RPMI8226 (cell line): ENCODE measurements at regions not wholly inside any gene's neighbourhood (a gene's known extent, or its start where the extent isn't known, plus 50 kb on each side); places are given as distances from the start of the nearest gene placed in this dataset.
"Not testable (repeated sequence)": the region's sequence is repeated elsewhere in the genome, so short reads cannot be mapped to it uniquely, and the experiment has no call there.

Source experiments
- DNase-seq: peaks from one replicate; pipeline ENCODE4 v3.0.0-alpha.2; 2015

DNA sequence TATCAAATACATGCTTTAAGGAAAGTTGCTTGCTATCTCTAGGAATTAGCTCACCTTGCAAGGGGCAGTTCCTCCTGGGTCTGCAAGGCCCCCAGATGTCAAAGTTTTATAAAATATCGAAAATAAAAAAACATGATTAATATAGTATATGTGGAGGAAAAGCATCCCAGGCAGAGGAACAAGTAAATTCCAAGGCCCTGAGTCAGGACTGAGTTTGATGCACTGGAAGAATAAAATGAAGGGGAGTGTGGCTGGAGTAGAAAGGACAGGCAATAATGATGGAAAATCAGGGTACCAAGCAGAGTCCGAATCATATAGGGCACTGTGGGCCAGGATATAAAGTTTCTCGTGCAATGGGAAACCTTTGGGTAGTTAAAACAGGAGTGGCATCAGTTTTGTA, 112.4 kb upstream of the EEPD1 start:
- DNase-seq, result no peak

DNA sequence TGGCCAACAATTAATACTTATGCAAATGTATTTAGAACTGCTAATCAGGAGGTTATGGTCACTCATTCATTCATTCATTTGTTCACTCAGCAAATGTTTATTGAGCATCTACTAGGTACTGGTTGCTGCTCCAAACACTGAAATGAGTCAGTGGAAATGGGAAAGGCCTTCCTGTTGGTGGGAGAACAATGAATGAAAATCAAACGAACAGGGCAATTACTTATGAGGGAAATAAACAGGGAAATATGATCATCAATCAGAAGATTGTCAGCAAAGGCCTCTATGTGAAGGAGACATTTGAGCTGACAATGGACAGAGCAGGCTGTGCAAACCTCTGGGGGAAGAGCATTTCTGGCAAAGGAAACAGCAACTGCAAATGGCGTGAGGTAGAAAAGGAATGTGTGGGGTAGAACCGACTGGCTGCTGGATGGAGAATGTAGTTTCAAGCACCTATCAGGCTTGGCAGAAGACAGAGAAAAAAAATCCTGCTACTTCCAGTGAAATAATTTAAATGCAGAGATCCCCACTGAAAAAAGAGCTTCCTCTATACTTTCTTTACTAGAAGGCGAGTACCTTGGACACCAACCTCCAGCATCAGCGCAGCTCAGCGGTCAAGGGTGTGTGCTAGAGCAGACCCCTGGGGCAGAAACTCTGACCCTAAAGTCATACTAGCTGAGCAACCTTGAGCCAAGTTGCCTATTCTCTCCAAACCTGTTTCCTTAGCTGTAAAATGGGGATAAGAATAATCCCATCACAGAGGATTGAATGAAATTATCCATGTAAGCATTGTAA, 108.8 kb upstream of the EEPD1 start:
- DNase-seq, result no peak

GRCh38 chr7:36045326-36045725, 107.7 kb upstream of the EEPD1 start:
- DNase-seq, result no peak

- no peak for DNase-seq
Measured at GRCh38 chr7:36045830-36046341, 107.2 kb upstream of the EEPD1 start.

DNA sequence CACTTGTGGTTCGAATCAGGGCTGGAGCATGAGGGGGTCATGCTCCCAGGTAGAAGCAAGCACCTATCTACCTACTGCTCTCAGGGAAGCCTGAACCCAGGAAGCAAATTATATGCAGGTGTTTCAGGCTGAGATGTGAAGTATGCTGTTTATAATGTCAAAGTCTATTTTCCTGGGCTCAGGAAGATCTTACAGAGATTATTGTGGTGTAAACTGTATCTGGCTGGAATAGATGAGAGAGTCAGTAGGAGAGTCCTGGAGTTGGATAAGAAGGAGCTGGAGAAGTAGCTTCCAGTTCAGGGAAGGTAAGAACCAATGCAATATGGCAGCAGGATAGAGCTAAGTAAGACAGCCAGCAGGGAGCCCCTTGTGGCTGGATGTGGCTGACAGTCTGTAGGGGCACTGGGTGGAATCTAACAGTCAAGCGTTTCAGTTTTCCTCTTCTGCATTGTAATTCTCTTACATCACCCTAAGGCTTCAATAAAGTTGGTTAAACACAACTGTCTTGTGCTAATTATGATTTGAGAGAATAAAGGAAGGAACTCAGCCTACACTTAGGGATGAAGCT, 105.9 kb upstream of the EEPD1 start:
- no peak for DNase-seq

DNA sequence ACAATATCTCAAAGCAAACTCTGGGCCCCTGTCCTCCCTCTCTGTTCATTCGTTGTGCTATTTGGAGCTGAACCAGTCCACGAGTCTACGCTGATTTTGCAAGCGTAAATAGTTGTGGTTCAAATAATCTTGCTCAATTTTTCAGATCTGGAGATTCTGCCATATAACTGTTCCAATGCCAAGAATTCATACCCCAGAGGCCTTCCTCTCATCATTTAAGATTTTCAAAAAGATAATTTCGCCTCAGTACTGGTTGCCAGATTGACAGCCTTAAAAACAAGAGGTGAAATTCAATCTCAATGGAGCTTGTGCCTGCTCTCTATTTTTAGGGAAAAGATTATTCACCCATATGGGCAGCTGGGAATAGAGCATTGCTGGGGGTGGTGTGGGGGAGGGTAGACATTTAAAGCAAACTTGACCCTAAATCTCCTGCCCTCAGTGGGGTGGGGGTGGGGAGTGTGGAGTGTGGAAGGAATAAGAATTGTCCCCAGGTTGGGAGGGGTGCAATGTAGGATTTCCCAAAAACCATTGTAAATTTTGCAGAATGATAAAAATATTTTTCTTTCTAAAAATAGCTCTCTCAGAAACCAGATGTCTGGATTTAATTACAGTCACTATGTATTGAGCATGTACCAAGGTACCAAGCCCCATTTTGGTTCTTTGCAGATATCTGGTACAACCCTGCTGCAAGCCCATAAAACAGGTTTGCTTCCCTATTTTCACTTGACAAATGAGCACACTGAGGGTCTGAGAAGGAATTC, 104.7 kb upstream of the EEPD1 start:
- no peak for DNase-seq

DNA sequence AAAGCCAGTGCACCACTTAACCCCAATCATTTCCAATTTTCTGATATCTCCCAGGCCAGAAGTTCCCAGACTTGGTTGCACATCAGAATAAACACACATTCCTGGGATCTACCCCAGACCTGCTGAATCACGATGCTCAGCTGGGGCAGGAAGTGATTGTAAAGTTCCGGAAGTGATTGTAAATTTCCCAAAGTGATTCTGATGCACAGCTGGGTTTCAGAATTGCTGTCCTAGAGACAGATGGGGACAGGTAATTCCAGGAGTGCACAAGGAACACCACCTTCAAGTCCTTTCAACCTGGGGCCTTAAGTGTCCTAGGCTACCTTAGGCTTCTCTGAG, 104.2 kb upstream of the EEPD1 start:
- DNase-seq, result no peak

- DNase-seq, result no peak
Measured at GRCh38 chr7:36051501-36051900, 101.6 kb upstream of the EEPD1 start.

DNA sequence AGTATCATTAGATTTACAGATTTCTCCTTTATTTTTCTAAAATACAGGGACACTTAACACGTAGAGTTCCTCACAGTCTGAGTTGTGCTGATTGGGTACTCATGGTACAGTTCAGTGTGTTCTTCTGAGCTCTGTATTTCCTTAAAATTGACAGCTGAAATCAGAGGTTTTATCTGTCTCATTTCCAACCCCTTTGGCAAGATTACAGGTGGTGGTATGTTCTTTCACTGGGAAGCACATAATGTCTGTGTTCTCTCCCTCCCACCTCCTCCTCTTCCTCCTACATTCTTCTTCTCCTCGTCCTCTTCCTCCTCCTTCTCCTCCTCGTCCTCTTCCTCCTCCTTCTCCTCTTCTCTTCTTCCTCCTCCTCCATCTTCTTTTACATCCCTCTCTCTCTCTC, 99.5 kb upstream of the EEPD1 start:
- DNase-seq, result no peak

DNA sequence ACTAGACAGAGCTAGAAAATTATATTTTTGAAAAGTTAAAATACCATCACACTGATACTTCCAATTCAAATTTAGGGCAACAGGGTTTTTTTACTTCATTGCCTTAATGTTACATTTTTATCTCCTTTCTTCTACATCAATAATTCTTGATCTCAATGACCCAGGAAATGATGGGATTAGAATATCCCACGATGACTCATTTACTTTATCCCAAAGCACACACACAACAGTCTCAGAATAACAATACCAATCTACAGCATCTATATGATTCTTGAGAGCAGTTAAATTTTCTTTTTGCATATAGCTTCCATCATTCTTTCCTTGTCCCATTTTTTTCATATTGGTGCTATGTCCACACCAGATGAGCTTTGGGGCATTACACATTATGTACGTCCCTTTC, 98.4 kb upstream of the EEPD1 start:
- DNase-seq, result no peak

GRCh38 chr7:36055207-36055606, 97.8 kb upstream of the EEPD1 start:
- no peak for DNase-seq

GRCh38 chr7:36057323-36057722, 95.7 kb upstream of the EEPD1 start:
- DNase-seq, result no peak

DNA sequence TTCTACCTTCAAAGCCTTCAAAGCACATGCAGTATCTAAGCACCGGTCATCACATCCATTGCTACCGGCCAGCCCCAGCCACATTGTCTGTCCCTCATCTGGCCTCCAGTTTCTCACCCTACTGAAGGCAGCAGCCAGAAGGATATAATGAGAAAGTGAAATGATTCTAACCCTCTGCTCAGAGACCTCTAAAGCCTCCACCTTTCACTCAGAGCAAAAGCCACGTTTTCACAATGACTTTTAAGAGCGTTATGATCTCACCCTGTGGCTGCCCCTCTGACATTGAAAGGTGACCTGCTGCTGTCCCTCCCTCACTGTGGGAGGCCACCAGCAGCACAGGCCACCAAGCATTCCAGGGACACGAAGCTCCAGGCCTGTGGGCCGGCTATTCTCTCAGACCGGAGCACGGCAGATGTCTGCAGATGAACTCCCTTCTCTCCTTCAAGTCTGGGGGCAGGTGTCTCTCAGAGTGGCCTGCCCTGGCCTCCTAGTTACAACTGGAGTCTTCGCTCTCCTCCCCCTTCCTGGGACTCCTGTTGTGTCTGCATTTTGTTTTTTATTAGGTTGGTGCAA, 94.9 kb upstream of the EEPD1 start:
- DNase-seq, result no peak

GRCh38 chr7:36060388-36060787, 92.7 kb upstream of the EEPD1 start:
- DNase-seq, result not testable (repeated sequence)

DNA sequence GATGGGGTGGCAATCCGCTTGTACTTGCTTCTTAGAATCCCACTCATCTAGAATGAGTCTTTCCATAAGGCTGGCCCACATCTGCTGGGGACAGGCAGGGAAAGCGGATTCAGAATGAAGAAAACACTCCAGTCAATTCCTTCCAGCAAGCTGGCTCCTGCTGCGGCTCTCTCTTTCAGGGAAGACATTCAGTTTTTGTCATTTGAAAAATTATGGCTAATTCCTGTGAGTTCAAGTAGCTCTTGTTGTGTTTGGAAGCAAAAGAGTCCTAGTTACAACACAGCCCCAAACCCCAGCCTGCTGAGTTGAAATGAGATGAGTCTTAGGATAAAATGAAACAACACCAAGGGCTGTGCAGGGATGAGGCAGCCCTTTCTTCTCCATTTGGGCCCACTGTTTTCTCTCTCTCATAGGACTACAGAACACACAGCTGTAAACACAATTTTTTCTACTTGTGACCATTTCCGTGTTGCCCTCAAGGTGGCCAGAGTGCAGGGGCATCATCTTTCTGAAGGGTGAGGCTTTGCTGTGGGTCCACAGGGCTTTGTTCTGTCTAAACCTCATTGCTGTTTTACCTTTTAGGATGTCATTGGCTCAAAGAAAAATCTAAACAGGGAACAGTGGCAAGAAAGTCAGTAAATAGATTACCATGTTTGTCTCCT, 90.8 kb upstream of the EEPD1 start:
- no peak for DNase-seq

DNA sequence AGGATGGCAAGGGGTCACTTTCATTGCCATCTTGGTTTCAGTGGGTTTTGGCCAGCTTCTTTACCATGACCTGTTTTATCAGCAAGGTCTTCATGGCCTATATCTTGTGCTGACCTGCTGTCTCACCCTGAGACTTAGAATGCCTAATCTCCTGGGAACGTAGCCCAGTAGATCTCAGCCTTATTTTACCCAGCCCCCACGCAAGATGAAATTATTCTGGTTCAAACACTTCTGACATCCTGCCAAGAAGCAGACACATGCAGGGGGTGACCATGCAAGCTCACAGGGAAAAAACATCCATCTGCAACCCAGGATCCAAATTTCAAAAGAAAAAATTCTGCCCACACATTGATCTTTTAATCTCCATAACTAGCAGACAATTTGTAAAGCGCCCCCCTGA, 88.4 kb upstream of the EEPD1 start:
- DNase-seq, result no peak

GRCh38 chr7:36065563-36066342, 87.3 kb upstream of the EEPD1 start:
- not testable (repeated sequence) for DNase-seq

GRCh38 chr7:36066343-36066664, 86.8 kb upstream of the EEPD1 start:
- DNase-seq, result no peak

DNA sequence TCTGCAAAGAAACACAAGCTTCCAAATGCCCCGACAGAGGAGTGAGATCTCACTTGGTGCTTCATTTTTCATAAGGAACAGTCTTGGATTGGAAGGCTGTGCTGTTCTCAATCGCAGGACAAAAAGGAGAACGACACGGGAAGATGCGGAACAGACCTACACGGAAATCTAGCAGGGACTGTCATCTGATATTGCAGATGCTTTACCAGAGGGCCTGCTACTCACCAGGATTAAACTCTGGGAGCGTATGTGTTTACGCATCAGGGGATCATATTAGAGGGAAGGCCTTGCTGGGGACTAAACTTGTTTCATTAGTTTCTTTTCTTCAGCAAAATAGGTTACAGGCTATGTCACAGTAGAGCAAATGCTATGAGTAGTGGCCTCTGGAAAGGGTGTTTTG, 82.8 kb upstream of the EEPD1 start:
- no peak for DNase-seq

- no peak for DNase-seq
Measured at GRCh38 chr7:36071605-36072004, 81.4 kb upstream of the EEPD1 start.

DNA sequence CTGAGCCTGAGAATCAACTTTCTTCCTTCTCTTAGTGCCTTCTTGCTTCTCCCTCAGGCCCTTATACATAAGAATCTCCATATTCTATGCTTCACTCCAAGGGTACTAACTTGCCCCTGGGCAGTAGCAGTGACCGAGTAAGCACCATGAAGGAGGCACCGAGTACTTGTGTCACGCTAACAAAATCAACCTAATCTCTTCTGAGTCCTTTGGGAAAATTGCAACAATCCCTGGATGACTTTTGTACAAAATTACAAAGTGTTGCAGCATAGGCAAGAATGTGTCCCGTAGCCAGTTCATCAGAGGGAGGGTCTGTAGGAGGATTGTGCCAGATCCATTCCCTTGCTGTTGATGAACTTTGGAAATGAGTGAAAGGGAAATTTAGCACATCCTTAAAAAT, 80.4 kb upstream of the EEPD1 start:
- DNase-seq, result no peak

GRCh38 chr7:36075561-36075960, 77.5 kb upstream of the EEPD1 start:
- DNase-seq, result no peak

DNA sequence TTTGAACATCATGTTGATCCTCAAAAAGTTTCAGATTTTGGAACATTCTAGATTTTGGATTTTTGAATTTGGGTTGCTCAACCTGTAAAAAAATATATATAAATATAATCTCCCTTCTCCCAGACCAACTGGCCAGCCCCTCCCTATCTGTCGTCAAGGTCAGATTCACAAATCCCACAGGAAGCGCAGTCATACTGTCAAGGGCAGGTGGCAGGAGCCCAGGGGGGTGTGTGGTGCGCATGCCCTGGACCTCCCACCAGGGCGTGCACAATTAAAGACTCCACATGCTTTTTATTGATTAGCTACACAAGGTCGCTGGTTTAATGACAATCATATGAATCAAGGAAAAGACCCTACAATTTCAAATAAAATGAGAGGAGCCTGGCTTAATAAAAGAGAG, 77.0 kb upstream of the EEPD1 start:
- DNase-seq, result no peak
